ENCODE measurements at regions not wholly inside any gene's neighbourhood (a gene's known extent, or its start where the extent isn't known, plus 50 kb on each side); places are given as distances from the start of the nearest gene placed in this dataset.
A peak's percentile ranks its signal among the peaks of the same experiment; 100 is the strongest.

DNA sequence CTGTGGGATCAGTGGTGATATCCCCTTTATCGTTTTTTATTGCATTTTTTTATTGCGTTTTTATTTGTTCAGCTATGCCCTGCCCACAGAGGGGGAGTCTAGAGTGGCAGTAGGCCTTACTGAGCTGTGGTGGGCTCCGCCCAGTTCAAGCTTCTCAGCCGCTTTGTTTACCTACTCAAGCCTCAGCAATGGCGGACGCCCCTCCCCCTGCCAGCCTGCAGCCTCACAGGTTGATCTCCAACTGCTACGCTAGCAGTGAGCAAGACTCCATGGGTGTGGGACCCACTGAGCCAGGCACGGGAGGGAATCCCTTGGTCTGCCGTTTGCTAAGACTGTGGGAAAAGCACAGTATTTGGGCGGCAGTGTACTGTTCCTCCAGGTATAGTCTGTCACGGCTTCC lies 500.6 kb upstream of the MCTP2 start:
- no peaks in the 10 kb centered on the region for H3K4me1 Mint-ChIP-seq
- no peak overlapping the region for H3K4me3 Mint-ChIP-seq
- no peaks in the 10 kb centered on the region for H3K36me3 Mint-ChIP-seq (ENCODE audit: low read depth)
- DNase-seq: no peak
- H3K9me3 Mint-ChIP-seq: peaks cover 27% of the 10 kb centered on the region
- H3K27ac Mint-ChIP-seq: no peak overlapping the region
- TF ChIP-seq, protein P1, sequence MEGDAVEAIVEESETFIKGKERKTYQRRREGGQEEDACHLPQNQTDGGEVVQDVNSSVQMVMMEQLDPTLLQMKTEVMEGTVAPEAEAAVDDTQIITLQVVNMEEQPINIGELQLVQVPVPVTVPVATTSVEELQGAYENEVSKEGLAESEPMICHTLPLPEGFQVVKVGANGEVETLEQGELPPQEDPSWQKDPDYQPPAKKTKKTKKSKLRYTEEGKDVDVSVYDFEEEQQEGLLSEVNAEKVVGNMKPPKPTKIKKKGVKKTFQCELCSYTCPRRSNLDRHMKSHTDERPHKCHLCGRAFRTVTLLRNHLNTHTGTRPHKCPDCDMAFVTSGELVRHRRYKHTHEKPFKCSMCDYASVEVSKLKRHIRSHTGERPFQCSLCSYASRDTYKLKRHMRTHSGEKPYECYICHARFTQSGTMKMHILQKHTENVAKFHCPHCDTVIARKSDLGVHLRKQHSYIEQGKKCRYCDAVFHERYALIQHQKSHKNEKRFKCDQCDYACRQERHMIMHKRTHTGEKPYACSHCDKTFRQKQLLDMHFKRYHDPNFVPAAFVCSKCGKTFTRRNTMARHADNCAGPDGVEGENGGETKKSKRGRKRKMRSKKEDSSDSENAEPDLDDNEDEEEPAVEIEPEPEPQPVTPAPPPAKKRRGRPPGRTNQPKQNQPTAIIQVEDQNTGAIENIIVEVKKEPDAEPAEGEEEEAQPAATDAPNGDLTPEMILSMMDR (IDR thresholded peaks at IDR 0.05): no peak
- peaks cover 3% of the 10 kb centered on the region for H3K27me3 Mint-ChIP-seq (ENCODE audit: low read depth, poor library complexity)

DNA sequence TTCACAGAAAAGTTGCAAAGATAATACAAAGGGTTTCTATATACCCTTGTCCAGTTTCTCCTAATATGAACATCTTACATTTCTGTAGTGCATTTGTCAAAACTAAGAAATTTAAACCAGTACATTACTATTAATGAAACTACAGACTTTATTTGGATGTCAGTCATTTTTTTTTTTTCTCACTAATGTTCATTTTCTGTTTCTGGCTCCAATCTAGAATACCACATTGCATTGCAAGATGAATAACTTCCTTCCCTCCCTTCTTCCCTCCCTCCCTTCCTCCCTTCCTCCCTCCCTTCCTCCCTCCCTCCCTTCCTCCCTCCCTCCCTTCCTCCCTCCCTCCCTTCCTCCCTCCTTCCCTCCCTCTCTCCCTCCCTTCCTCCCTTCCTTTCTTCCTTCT lies 509.2 kb upstream of the MCTP2 start:
- H3K4me1 Mint-ChIP-seq: peaks cover under 1% of the 10 kb centered on the region
- H3K9me3 Mint-ChIP-seq: no peaks in the 10 kb centered on the region
- no peak for DNase-seq
- H3K27ac Mint-ChIP-seq: no peak overlapping the region
- H3K27me3 Mint-ChIP-seq (ENCODE audit: low read depth, poor library complexity): no peaks in the 10 kb centered on the region
- H3K4me3 Mint-ChIP-seq: no peak overlapping the region
- TF ChIP-seq, protein P1 (IDR thresholded peaks at IDR 0.05): no peak
- no peaks in the 10 kb centered on the region for H3K36me3 Mint-ChIP-seq (ENCODE audit: low read depth)

DNA sequence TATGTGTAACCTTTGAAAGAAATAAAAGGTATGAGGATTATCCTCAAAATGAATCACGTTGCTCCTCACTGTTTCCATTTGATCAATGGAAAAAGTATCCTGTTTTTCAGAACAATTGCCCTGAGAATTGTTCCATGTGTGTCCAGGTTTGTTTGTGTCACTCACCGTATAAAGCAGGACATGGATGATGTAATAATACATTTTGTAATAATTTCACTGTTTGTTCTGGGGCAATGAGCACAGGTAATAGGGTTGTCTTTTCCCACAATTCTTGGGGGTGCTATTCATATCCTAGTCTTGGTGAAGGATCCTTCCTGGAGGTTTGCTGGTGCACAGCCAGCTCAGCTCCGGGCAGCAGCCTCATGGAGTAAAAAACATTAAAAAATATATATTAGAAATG lies 510.8 kb upstream of the MCTP2 start:
- no peaks in the 10 kb centered on the region for H3K9me3 Mint-ChIP-seq
- H3K27ac Mint-ChIP-seq: no peak overlapping the region
- H3K36me3 Mint-ChIP-seq (ENCODE audit: low read depth): no peaks in the 10 kb centered on the region
- TF ChIP-seq, protein P1 (IDR thresholded peaks at IDR 0.05): no peak
- H3K4me1 Mint-ChIP-seq: peaks cover 10% of the 10 kb centered on the region
- no peaks in the 10 kb centered on the region for H3K27me3 Mint-ChIP-seq (ENCODE audit: low read depth, poor library complexity)
- no peak overlapping the region for H3K4me3 Mint-ChIP-seq
- DNase-seq: no peak

DNA sequence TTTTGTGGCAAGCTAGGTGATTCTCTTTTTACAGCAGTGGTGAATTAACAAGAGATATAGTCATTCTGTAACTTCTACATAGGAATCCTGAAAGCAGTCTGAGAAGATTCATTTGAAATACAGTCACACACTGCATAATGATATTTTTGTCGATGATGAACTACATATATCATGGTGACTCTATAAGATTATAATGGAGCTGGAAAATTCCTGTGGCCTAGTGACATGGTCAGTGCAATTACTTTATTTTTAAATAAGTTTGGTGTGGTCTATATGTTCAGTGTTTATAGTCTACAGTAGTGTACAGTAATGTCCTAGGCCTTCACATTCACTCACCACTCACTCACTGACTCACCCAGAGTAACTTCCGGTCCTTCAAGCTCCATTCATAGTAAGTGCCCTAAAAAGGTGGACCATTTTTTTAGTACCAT lies 511.4 kb upstream of the MCTP2 start:
- Mint-ChIP-seq H3K4me3 (no peak overlapping the region), H3K4me1 (peaks cover 10% of the 10 kb centered on the region), H3K27ac (no peak overlapping the region)

DNA sequence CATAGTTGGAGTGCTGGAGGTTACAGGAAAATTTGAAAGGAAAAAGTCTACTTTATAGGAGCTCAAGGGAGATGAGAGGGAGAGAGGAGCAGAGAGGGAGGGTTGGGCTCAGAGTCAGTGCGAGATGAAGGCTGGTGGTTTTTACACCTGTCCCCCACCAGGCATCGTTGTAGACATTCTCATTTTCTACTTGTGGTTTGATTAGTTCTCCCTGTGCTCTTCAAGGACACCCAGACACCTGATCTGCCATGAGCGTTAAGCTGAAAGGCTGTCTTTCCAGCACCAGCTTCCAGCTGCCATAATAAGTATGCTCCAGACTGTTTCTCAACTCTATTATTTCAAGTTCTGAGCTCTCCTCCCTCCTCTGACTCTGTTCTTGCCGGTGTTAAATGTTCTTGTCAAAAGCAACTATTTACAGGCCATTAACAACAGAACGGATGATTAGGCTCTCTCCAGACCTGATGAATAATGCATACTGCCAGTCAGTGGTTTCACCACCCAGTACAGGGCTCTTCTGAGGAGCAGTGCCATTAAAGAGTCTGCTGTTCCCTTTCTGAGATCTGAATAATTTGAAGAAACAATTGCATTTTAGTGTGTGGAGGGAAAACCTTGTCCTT lies 514.6 kb upstream of the MCTP2 start:
- Mint-ChIP-seq H3K27me3 (ENCODE audit: low read depth, poor library complexity) (peaks cover 2% of the 10 kb centered on the region), H3K4me3 (no peak overlapping the region), H3K27ac (peak overlapping the region; percentile 56), H3K9me3 (no peaks in the 10 kb centered on the region), H3K36me3 (ENCODE audit: low read depth) (no peaks in the 10 kb centered on the region), H3K4me1 (peaks cover 10% of the 10 kb centered on the region)
- DNase-seq: no peak
- TF ChIP-seq, protein P1 (IDR thresholded peaks at IDR 0.05): no peak

More for the DNA sequence above, 511.4 kb upstream of the MCTP2 start:
- peaks cover 2% of the 10 kb centered on the region for H3K27me3 Mint-ChIP-seq (ENCODE audit: low read depth, poor library complexity)
- DNase-seq: no peak
- TF ChIP-seq, protein P1 (IDR thresholded peaks at IDR 0.05): no peak
- H3K9me3 Mint-ChIP-seq: no peaks in the 10 kb centered on the region
- H3K36me3 Mint-ChIP-seq (ENCODE audit: low read depth): no peaks in the 10 kb centered on the region

DNA sequence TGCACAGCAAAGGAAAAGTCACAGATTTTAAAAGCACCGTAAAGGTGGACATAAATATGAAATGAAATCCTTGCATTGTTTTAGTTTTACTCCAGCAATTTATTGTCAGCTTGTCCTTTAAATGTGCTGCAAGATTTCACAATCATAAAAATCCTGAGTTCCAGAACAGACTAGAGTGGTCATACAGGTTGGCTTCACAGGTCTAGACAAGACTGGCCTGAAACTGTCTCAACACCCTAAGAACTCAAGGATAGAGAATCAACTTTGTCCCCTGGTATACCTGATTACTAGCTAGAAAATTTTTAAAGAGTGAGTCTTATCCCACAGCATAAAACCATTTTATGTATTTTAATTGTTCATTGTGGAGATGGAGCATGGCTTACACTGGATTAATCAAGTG lies 521.7 kb upstream of the MCTP2 start:
- DNase-seq: no peak
- TF ChIP-seq, protein P1 (IDR thresholded peaks at IDR 0.05): no peak
- no peak overlapping the region for H3K27ac Mint-ChIP-seq
- peaks cover 43% of the 10 kb centered on the region for H3K4me1 Mint-ChIP-seq
- no peaks in the 10 kb centered on the region for H3K9me3 Mint-ChIP-seq
- H3K36me3 Mint-ChIP-seq (ENCODE audit: low read depth): no peaks in the 10 kb centered on the region
- H3K27me3 Mint-ChIP-seq (ENCODE audit: low read depth, poor library complexity): no peaks in the 10 kb centered on the region
- no peak overlapping the region for H3K4me3 Mint-ChIP-seq

All from nephron progenitor cell (in vitro differentiated cells).